Activated T-cell treated with anti-CD3 and anti-CD28 coated beads, Interleukin-2, amount 50 U/mL, for 24 hours (primary cell): ENCODE measurements at regions not wholly inside any gene's neighbourhood (a gene's known extent, or its start where the extent isn't known, plus 50 kb on each side); places are given as distances from the start of the nearest gene placed in this dataset.

Experiments
- DNase-seq: peaks from one replicate; pipeline ENCODE4 v3.0.0-alpha.2; 2020
- H3K27ac Mint-ChIP-seq: 2 replicates; pipeline ENCODE4 v1.8.0; 2020; ENCODE audit warnings: mild to moderate bottlenecking, mixed read lengths
- H3K27me3 Mint-ChIP-seq: 2 replicates; pipeline ENCODE4 v1.8.0; 2020; ENCODE audit warnings: mixed read lengths
- H3K36me3 Mint-ChIP-seq: 2 replicates; pipeline ENCODE4 v1.8.0; 2020; ENCODE audit warnings: low read depth, mixed read lengths
- H3K4me1 Mint-ChIP-seq: 2 replicates; pipeline ENCODE4 v1.8.0; 2020; ENCODE audit warnings: low read depth, mixed read lengths
- H3K4me3 Mint-ChIP-seq: 2 replicates; pipeline ENCODE4 v1.8.0; 2020; ENCODE audit warnings: mild to moderate bottlenecking, moderate library complexity, mixed read lengths
- H3K9me3 Mint-ChIP-seq: 2 replicates; pipeline ENCODE4 v1.8.0; 2020; ENCODE audit warnings: mixed read lengths

DNA sequence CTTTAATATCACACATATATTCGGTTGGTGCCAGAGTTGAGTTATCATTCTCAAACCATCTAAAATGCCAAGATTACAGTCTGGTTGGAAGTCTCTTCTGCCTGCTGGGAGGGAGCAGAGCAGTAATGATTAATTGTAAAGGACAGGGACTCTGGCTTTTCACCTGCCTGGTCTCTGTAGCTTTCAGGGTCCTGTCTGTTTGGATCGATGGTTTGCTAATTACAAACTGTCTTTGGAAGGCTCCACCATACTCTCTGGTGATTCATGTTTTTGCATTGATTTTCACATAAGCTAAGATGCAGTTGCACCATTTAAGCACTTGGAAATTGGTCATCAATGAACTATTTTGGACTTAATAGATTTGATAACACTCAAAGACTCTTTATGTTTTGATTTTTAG, 350.4 kb upstream of the SATB1 start:
- H3K27ac Mint-ChIP-seq = no peak overlapping the region
- H3K9me3 Mint-ChIP-seq = no peaks in the 10 kb centered on the region
- H3K27me3 Mint-ChIP-seq = peaks cover 7% of the 10 kb centered on the region
- DNase-seq = no peak
- H3K36me3 Mint-ChIP-seq = no peaks in the 10 kb centered on the region
- H3K4me3 Mint-ChIP-seq = no peak overlapping the region
- peaks cover 51% of the 10 kb centered on the region for H3K4me1 Mint-ChIP-seq

DNA sequence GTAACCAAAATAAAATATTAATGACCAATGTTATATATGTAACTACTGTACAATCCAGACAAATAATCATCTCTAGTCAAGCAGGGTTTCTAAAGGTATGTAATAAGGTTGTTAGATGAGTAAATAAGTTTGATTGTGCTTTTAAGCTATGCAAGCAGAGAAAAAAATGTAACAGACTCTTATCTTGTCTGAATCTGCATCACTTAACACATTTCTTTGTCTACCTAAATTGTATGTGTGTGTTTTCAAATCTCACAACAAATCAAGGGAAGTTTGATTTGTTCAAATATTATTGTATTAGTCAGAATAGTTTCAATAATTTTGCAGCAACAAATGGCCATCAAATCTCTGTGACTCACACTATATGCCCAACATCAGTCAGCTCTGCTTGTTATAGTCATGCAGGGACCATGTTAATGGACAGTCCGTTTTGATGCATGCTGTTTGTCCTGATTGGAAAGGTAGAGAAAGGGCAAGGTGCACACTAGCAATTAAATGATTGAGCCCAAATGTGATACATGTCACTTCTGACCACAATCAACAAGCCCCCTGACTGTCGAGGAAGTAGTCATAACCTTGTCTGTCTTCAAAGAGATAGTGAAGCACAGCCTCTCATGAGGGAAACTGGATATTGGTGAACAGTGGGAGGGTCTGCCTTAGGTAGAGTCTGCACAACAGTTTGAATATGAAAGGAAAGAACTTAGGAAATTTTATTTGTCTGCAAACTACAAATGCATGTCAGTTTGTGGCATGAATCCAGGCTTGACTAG, 349.4 kb upstream of the SATB1 start:
- Mint-ChIP-seq H3K27me3 (peaks cover 7% of the 10 kb centered on the region), H3K27ac (no peak overlapping the region), H3K36me3 (no peaks in the 10 kb centered on the region), H3K9me3 (no peaks in the 10 kb centered on the region), H3K4me1 (peaks cover 52% of the 10 kb centered on the region), H3K4me3 (no peak overlapping the region)
- DNase-seq = no peak

DNA sequence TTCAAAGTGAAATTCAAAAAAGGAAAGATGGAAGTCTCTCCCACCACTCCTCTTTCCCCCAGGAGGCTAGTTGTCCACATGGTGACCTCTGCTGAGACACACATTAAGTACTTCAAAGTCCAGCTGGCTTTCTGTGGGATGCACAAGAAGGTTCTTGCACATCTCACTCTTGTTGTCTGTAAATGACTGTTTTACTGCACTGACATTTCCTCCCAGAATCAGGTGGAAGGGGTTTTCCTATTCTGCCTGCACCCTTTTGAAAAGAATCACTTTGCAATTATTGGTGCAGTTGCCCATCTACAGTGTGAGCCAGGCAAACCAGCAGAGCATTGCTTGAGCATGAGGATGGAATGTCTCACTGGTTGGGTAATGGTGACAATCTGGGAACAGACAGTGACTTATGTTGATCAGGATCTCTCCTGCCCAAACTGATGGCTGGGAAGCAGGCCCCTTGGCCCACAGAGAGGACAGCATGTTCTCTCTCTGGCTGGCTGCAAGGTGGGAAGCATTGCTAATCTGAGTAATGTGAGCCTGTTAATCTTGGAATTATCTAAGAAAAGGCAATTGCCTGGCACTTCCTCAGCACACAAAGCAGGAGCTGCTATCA, 347.7 kb upstream of the SATB1 start:
- Mint-ChIP-seq H3K9me3 (no peaks in the 10 kb centered on the region), H3K4me3 (no peak overlapping the region), H3K4me1 (peaks cover 36% of the 10 kb centered on the region), H3K27ac (no peak overlapping the region), H3K27me3 (peaks cover 10% of the 10 kb centered on the region), H3K36me3 (no peaks in the 10 kb centered on the region)
- DNase-seq = no peak

DNA sequence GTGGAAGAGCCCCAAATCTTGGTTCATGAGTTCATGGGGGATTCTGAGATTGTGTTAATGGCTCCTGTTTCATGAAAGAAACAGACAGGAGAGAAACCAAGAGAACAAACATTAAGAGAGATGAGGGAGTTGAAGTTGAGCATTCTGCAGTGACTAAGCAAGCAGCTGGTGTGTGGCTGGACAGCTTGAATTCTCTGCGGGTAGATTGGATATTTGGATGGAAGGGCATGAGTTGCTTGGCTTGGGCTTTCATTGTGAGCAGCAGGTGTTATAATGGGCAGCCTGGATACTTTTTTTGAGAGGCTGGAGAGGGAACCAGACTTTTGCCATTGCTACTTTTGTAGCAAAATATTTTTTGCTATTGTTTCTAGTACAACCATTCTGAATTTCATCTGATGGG, 346.8 kb upstream of the SATB1 start:
- Mint-ChIP-seq H3K36me3 (no peaks in the 10 kb centered on the region), H3K27me3 (peaks cover 10% of the 10 kb centered on the region), H3K9me3 (no peaks in the 10 kb centered on the region), H3K4me1 (peaks cover 40% of the 10 kb centered on the region), H3K4me3 (no peak overlapping the region), H3K27ac (no peak overlapping the region)
- no peak for DNase-seq

DNA sequence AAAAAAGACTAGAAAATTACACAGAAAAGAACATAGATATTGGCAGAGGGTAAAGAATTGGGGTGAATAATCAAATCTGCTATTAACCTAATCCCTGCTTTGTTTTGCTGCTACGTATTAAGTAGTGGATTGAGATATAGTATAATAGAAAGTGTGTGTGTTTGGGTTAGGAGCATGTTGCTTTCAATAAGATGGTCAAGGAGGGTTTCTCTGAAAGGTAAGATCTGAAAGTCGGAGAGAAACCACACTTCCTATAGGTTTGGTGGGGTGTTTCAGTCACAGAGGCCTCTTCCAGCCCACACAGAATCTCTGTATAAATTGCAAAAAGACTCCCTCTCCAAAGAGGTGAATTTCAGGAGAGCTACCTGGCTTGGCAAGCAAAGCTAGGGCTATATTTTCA, 345.7 kb upstream of the SATB1 start:
- no peak overlapping the region for H3K4me3 Mint-ChIP-seq
- H3K4me1 Mint-ChIP-seq = peaks cover 45% of the 10 kb centered on the region
- H3K27ac Mint-ChIP-seq = no peak overlapping the region
- no peaks in the 10 kb centered on the region for H3K36me3 Mint-ChIP-seq
- no peaks in the 10 kb centered on the region for H3K9me3 Mint-ChIP-seq
- no peak for DNase-seq
- H3K27me3 Mint-ChIP-seq = peaks cover 10% of the 10 kb centered on the region

- Mint-ChIP-seq H3K27ac (no peak overlapping the region), H3K36me3 (no peaks in the 10 kb centered on the region), H3K4me3 (no peak overlapping the region), H3K4me1 (peaks cover 39% of the 10 kb centered on the region), H3K9me3 (no peaks in the 10 kb centered on the region), H3K27me3 (peaks cover 10% of the 10 kb centered on the region)
- DNase-seq = no peak
Measured at GRCh38 chr3:18767756-18768303, 342.7 kb upstream of the SATB1 start.

GRCh38 chr3:18766974-18767373, 341.8 kb upstream of the SATB1 start:
- H3K27ac Mint-ChIP-seq = no peak overlapping the region
- H3K9me3 Mint-ChIP-seq = no peaks in the 10 kb centered on the region
- peaks cover 33% of the 10 kb centered on the region for H3K4me1 Mint-ChIP-seq
- no peak overlapping the region for H3K4me3 Mint-ChIP-seq
- no peaks in the 10 kb centered on the region for H3K36me3 Mint-ChIP-seq
- no peak for DNase-seq
- H3K27me3 Mint-ChIP-seq = peaks cover 9% of the 10 kb centered on the region

DNA sequence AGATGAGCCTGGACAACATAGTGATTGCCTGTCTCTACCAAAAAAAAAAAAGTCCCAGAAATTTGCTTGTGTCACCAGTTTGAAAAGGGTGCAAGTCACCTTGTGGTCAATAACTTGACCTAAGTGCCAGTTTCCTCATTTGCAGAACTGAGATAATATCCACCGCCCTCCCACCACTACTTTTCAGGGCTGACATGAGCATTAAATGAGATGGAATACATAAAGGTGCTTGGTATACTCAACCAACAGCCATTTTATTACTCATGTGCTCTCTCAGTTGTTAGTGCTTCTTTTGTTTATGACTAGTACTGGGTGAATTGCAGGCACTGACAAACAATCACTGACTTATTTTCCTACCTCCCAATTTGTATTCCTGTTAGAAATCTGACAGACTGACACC, 340.5 kb upstream of the SATB1 start:
- H3K27ac Mint-ChIP-seq = no peak overlapping the region
- H3K9me3 Mint-ChIP-seq = no peaks in the 10 kb centered on the region
- H3K4me1 Mint-ChIP-seq = peaks cover 20% of the 10 kb centered on the region
- no peak for DNase-seq
- H3K36me3 Mint-ChIP-seq = no peaks in the 10 kb centered on the region
- H3K27me3 Mint-ChIP-seq = peaks cover 3% of the 10 kb centered on the region
- H3K4me3 Mint-ChIP-seq = no peak overlapping the region

- H3K4me1 Mint-ChIP-seq = peaks cover 17% of the 10 kb centered on the region
- H3K4me3 Mint-ChIP-seq = no peak overlapping the region
- H3K27me3 Mint-ChIP-seq = peaks cover 3% of the 10 kb centered on the region
- H3K27ac Mint-ChIP-seq = no peak overlapping the region
- no peaks in the 10 kb centered on the region for H3K36me3 Mint-ChIP-seq
- no peak for DNase-seq
- no peaks in the 10 kb centered on the region for H3K9me3 Mint-ChIP-seq
Measured at GRCh38 chr3:18765161-18765560, 340.0 kb upstream of the SATB1 start.

DNA sequence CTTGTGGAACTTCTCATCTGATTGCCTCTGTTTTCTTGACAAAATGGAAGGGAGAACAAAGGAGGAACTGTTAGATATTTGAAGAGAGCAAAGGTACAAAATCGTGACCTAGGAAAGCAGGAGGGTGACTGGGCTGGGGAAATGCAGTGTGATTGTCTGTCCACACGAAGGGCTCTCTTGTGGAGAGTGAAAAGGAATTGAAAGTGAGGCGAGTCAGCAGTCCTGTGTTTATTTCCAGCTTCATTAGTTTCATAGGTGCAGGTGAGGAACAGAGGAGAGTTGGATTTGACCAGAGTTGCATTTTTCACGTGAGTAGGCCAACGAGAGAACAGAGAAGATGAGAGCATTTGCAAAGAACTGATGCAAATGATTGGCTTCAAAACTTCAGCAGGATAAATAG, 336.4 kb upstream of the SATB1 start:
- Mint-ChIP-seq H3K4me3 (no peak overlapping the region), H3K9me3 (no peaks in the 10 kb centered on the region), H3K36me3 (no peaks in the 10 kb centered on the region), H3K4me1 (peaks cover 32% of the 10 kb centered on the region), H3K27ac (no peak overlapping the region), H3K27me3 (no peaks in the 10 kb centered on the region)
- no peak for DNase-seq

GRCh38 chr3:18758047-18758704, 333.0 kb upstream of the SATB1 start:
- peaks cover 4% of the 10 kb centered on the region for H3K9me3 Mint-ChIP-seq
- no peak for DNase-seq
- H3K4me1 Mint-ChIP-seq = peaks cover 48% of the 10 kb centered on the region
- H3K4me3 Mint-ChIP-seq = no peak overlapping the region
- peak overlapping the region; percentile 84 for H3K27ac Mint-ChIP-seq
- peaks cover 8% of the 10 kb centered on the region for H3K36me3 Mint-ChIP-seq
- H3K27me3 Mint-ChIP-seq = no peaks in the 10 kb centered on the region

GRCh38 chr3:18757476-18757875, 332.3 kb upstream of the SATB1 start:
- H3K27ac Mint-ChIP-seq = peak overlapping the region; percentile 84
- H3K4me3 Mint-ChIP-seq = no peak overlapping the region
- H3K9me3 Mint-ChIP-seq = peaks cover 4% of the 10 kb centered on the region
- no peak for DNase-seq
- peaks cover 55% of the 10 kb centered on the region for H3K4me1 Mint-ChIP-seq
- peaks cover 8% of the 10 kb centered on the region for H3K36me3 Mint-ChIP-seq
- no peaks in the 10 kb centered on the region for H3K27me3 Mint-ChIP-seq

GRCh38 chr3:18752273-18752934, 327.3 kb upstream of the SATB1 start:
- H3K9me3 Mint-ChIP-seq = peaks cover 4% of the 10 kb centered on the region
- H3K27me3 Mint-ChIP-seq = no peaks in the 10 kb centered on the region
- peaks cover 8% of the 10 kb centered on the region for H3K36me3 Mint-ChIP-seq
- peaks cover 84% of the 10 kb centered on the region for H3K4me1 Mint-ChIP-seq
- peak overlapping the region; percentile 71 for H3K27ac Mint-ChIP-seq
- H3K4me3 Mint-ChIP-seq = no peak overlapping the region
- no peak for DNase-seq

GRCh38 chr3:18751514-18751913, 326.4 kb upstream of the SATB1 start:
- no peak for DNase-seq
- H3K4me3 Mint-ChIP-seq = no peak overlapping the region
- peaks cover 7% of the 10 kb centered on the region for H3K9me3 Mint-ChIP-seq
- H3K27ac Mint-ChIP-seq = peak overlapping the region; percentile 22
- peaks cover 12% of the 10 kb centered on the region for H3K36me3 Mint-ChIP-seq
- no peaks in the 10 kb centered on the region for H3K27me3 Mint-ChIP-seq
- H3K4me1 Mint-ChIP-seq = peaks cover 84% of the 10 kb centered on the region
